Left forelimb (tissue), 1 donor: ENCODE measurements at regions not wholly inside any gene's neighbourhood (a gene's known extent, or its start where the extent isn't known, plus 50 kb on each side); places are given as distances from the start of the nearest gene placed in this dataset.

Experiments used
- DNase-seq: peaks from one replicate; pipeline ENCODE4 v3.0.0-alpha.2; 2018; ENCODE audit warnings: low spot score

GRCh38 chr5:159820692-159821091 lies 95.6 kb upstream of the ADRA1B start:
- no peak for DNase-seq

GRCh38 chr5:159821461-159821940 lies 94.8 kb upstream of the ADRA1B start:
- no peak for DNase-seq

GRCh38 chr5:159824188-159825161 lies 91.8 kb upstream of the ADRA1B start:
- no peak for DNase-seq

GRCh38 chr5:159825551-159826051 lies 90.7 kb upstream of the ADRA1B start:
- DNase-seq = no peak

GRCh38 chr5:159826351-159827214 lies 89.7 kb upstream of the ADRA1B start:
- no peak for DNase-seq

GRCh38 chr5:159827861-159828260 lies 88.4 kb upstream of the ADRA1B start:
- no peak for DNase-seq

- no peak for DNase-seq
Measured at GRCh38 chr5:159832073-159832472, 84.2 kb upstream of the ADRA1B start.

- no peak for DNase-seq
Measured at GRCh38 chr5:159833088-159833487, 83.2 kb upstream of the ADRA1B start.

- DNase-seq = no peak
Measured at GRCh38 chr5:159833846-159834245, 82.4 kb upstream of the ADRA1B start.

GRCh38 chr5:159835548-159835947 lies 80.7 kb upstream of the ADRA1B start:
- DNase-seq = no peak

GRCh38 chr5:159836691-159837090 lies 79.6 kb upstream of the ADRA1B start:
- DNase-seq = no peak

- DNase-seq = no peak
Measured at GRCh38 chr5:159837860-159838259, 78.4 kb upstream of the ADRA1B start.

- no peak for DNase-seq
Measured at GRCh38 chr5:159838551-159839222, 77.6 kb upstream of the ADRA1B start.

GRCh38 chr5:159844267-159845121 lies 71.8 kb upstream of the ADRA1B start:
- no peak for DNase-seq

- DNase-seq = no peak
Measured at GRCh38 chr5:159849437-159850083, 66.7 kb upstream of the ADRA1B start.

- no peak for DNase-seq
Measured at GRCh38 chr5:159850160-159850559, 66.1 kb upstream of the ADRA1B start.

- DNase-seq = no peak
Measured at GRCh38 chr5:159851053-159851452, 65.2 kb upstream of the ADRA1B start.

GRCh38 chr5:159854916-159855315 lies 61.4 kb upstream of the ADRA1B start:
- no peak for DNase-seq

- DNase-seq = no peak
Measured at GRCh38 chr5:159855476-159856191, 60.6 kb upstream of the ADRA1B start.

- no peak for DNase-seq
Measured at GRCh38 chr5:159858871-159859270, 57.4 kb upstream of the ADRA1B start.
